ENCODE measurements at regions not wholly inside any gene's neighbourhood (a gene's known extent, or its start where the extent isn't known, plus 50 kb on each side); places are given as distances from the start of the nearest gene placed in this dataset.

GRCh38 chr9:88745276-88746001, 210.5 kb downstream of the NXNL2 start:
- Mint-ChIP-seq H3K9me3 (peaks cover 11% of the 10 kb centered on the region in 2 experiments), H3K27me3 (ENCODE audit: low read depth) (no peaks in the 10 kb centered on the region; the same call in 1 of the 2 replicates), H3K36me3 (ENCODE audit: insufficient read depth in 1 of 3, low read depth in 3 of 3) (peaks cover 4 to 10% (median 7%) of the 10 kb centered on the region in 3 experiments), H3K27ac (no peak overlapping the region), H3K4me1 (peaks cover 41 to 42% of the 10 kb centered on the region in 2 experiments), H3K4me3 (no peak overlapping the region)
- Histone ChIP-seq H3K79me2 (ENCODE audit: insufficient read depth, low read length) (no peaks in the 10 kb centered on the region), H4K20me1 (ENCODE audit: control insufficient read depth, insufficient read depth, insufficient read length) (no peaks in the 10 kb centered on the region), H3K56ac (ENCODE audit: insufficient read length, low read depth, low read length) (no peak overlapping the region), H2BK5ac (ENCODE audit: insufficient read length, low read length) (no peak overlapping the region), H3K18ac (ENCODE audit: insufficient read length, low read depth, low read length) (no peak overlapping the region), H2BK20ac (ENCODE audit: low read depth, low read length, poor library complexity, severe bottlenecking) (no peak overlapping the region), H4K91ac (ENCODE audit: insufficient read length, low read depth, low read length) (no peak overlapping the region), H3K4me2 (ENCODE audit: insufficient read depth, insufficient read length, low read length) (no peak overlapping the region), H3K14ac (ENCODE audit: insufficient read depth, low read length) (no peak overlapping the region), H2AK5ac (ENCODE audit: insufficient read length, low read length) (no peak overlapping the region), H2BK12ac (ENCODE audit: insufficient read length, low read depth, low read length) (no peak overlapping the region), H3K9me3 (ENCODE audit: control insufficient read depth, low read depth, low read length) (peaks cover 8% of the 10 kb centered on the region), H3K23me2 (ENCODE audit: insufficient read length, low read depth, low read length, poor library complexity, severe bottlenecking) (no peaks in the 10 kb centered on the region), H2BK15ac (ENCODE audit: low read depth, low read length) (no peak overlapping the region), H3K27me3 (ENCODE audit: insufficient read depth, low read length) (no peaks in the 10 kb centered on the region), H3K4me1 (ENCODE audit: insufficient read depth, low read length) (peaks cover 2% of the 10 kb centered on the region; the same call in 1 of the 2 replicates), H4K5ac (ENCODE audit: insufficient read length, low read depth, low read length) (no peak overlapping the region), H3K23ac (ENCODE audit: insufficient read length, low read depth, low read length) (no peak overlapping the region), H3K4ac (ENCODE audit: low read depth, low read length) (no peak overlapping the region), H2AFZ (ENCODE audit: low read length) (no peak overlapping the region), H4K8ac (replicated peaks; ENCODE audit: insufficient read length, low read depth, low read length) (no peak overlapping the region), H2BK120ac (ENCODE audit: low read depth, low read length, poor library complexity, severe bottlenecking) (no peak overlapping the region), H3T11ph (ENCODE audit: low read length) (no peak overlapping the region), H3K27ac (ENCODE audit: insufficient read length, low read depth, low read length) (no peak overlapping the region), H3K79me1 (ENCODE audit: insufficient read depth, low read depth, low read length, poor library complexity, severe bottlenecking) (no peaks in the 10 kb centered on the region), H3K9ac (ENCODE audit: extremely low read depth, insufficient read length, low read length) (no peak overlapping the region)
- WGBS (ENCODE audit: extremely low coverage, insufficient read length, low lambda C conversion rate): no CpG with 5 or more reads among the region's 2 CpGs
- no peak for DNase-seq
- TF ChIP-seq, protein P1, sequence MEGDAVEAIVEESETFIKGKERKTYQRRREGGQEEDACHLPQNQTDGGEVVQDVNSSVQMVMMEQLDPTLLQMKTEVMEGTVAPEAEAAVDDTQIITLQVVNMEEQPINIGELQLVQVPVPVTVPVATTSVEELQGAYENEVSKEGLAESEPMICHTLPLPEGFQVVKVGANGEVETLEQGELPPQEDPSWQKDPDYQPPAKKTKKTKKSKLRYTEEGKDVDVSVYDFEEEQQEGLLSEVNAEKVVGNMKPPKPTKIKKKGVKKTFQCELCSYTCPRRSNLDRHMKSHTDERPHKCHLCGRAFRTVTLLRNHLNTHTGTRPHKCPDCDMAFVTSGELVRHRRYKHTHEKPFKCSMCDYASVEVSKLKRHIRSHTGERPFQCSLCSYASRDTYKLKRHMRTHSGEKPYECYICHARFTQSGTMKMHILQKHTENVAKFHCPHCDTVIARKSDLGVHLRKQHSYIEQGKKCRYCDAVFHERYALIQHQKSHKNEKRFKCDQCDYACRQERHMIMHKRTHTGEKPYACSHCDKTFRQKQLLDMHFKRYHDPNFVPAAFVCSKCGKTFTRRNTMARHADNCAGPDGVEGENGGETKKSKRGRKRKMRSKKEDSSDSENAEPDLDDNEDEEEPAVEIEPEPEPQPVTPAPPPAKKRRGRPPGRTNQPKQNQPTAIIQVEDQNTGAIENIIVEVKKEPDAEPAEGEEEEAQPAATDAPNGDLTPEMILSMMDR (conservative IDR thresholded peaks at IDR 0.05): no peak

Measured in H9 (cell line).